ENCODE measurements at regions not wholly inside any gene's neighbourhood (a gene's known extent, or its start where the extent isn't known, plus 50 kb on each side); places are given as distances from the start of the nearest gene placed in this dataset.

GRCh38 chr10:129156406-129156805 is 310.6 kb upstream of the MGMT start:
- no peak for DNase-seq

GRCh38 chr10:129157185-129157584 is 309.9 kb upstream of the MGMT start:
- DNase-seq, result no peak

- no peak for DNase-seq
Measured at GRCh38 chr10:129161150-129161549, 305.9 kb upstream of the MGMT start.

- DNase-seq, result no peak
Measured at GRCh38 chr10:129163531-129163930, 303.5 kb upstream of the MGMT start.

GRCh38 chr10:129165076-129165720 is 301.8 kb upstream of the MGMT start:
- DNase-seq, result no peak

GRCh38 chr10:129165770-129166169 is 301.3 kb upstream of the MGMT start:
- DNase-seq, result no peak

- DNase-seq, result no peak
Measured at GRCh38 chr10:129168660-129169059, 298.4 kb upstream of the MGMT start.

- DNase-seq, result no peak
Measured at GRCh38 chr10:129169115-129169514, 297.9 kb upstream of the MGMT start.

GRCh38 chr10:129170812-129171211 is 296.2 kb upstream of the MGMT start:
- DNase-seq, result no peak

GRCh38 chr10:129171812-129172211 is 295.2 kb upstream of the MGMT start:
- DNase-seq, result no peak

- DNase-seq, result no peak
Measured at GRCh38 chr10:129174232-129175014, 292.6 kb upstream of the MGMT start.

GRCh38 chr10:129179245-129179971 is 287.6 kb upstream of the MGMT start:
- no peak for DNase-seq

- DNase-seq, result no peak
Measured at GRCh38 chr10:129179972-129180678, 286.9 kb upstream of the MGMT start.

- no peak for DNase-seq
Measured at GRCh38 chr10:129184196-129184595, 282.8 kb upstream of the MGMT start.

- no peak for DNase-seq
Measured at GRCh38 chr10:129187331-129187730, 279.7 kb upstream of the MGMT start.

GRCh38 chr10:129191797-129192196 is 275.2 kb upstream of the MGMT start:
- no peak for DNase-seq

GRCh38 chr10:129192344-129193128 is 274.5 kb upstream of the MGMT start:
- no peak for DNase-seq

- no peak for DNase-seq
Measured at GRCh38 chr10:129193148-129193547, 273.9 kb upstream of the MGMT start.

- no peak for DNase-seq
Measured at GRCh38 chr10:129194181-129194870, 272.7 kb upstream of the MGMT start.

- DNase-seq, result no peak
Measured at GRCh38 chr10:129199826-129200225, 267.2 kb upstream of the MGMT start.

- no peak for DNase-seq
Measured at GRCh38 chr10:129203819-129204218, 263.2 kb upstream of the MGMT start.

- no peak for DNase-seq
Measured at GRCh38 chr10:129207297-129207696, 259.7 kb upstream of the MGMT start.
